ENCODE measurements at regions not wholly inside any gene's neighbourhood (a gene's known extent, or its start where the extent isn't known, plus 50 kb on each side); places are given as distances from the start of the nearest gene placed in this dataset.

DNA sequence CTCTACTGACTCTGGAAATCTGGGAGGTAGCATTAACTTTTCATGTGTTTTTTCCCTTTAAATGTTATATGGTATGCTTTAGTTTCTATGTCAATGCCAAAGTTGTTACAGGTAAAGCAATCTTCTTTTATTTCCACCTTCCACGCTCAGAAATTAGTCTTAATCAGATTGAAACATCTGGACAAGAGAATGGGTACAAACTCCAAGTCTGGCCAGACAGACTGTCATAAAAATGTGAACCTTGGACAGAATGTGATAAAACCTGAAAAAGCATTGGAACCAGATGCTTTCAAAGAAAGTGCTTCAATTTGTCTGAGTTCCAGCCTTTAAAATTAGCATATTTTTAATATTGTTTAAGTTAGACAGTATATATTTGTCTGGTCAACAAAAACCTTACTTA lies 110.7 kb upstream of the P2RY1 start:
- H4K20me1 ChIP-seq (replicated peaks; ENCODE audit: control insufficient read depth, insufficient read depth, low read length): no peaks in the 10 kb centered on the region
- TF ChIP-seq ZNF212 (CRISPR knock-in tag; IDR thresholded peaks at IDR 0.05) (no peak), POLR3G (IDR thresholded peaks at IDR 0.05; ENCODE audit: extremely low read depth, insufficient read length, insufficient replicate concordance) (no peak), YBX1 (IDR thresholded peaks at IDR 0.05) (no peak), POLR2G (IDR thresholded peaks at IDR 0.05; ENCODE audit: low read depth, low read length) (no peak), RFX7 (CRISPR knock-in tag; IDR thresholded peaks at IDR 0.05) (no peak), HNRNPUL1 (IDR thresholded peaks at IDR 0.05; ENCODE audit: low read length) (no peak), MEIS2 (IDR thresholded peaks at IDR 0.05; ENCODE audit: partially characterized antibody) (no peak), PHF21A (IDR thresholded peaks at IDR 0.05; ENCODE audit: borderline replicate concordance, low read depth) (no peak)
- TF ChIP-seq, protein P1, sequence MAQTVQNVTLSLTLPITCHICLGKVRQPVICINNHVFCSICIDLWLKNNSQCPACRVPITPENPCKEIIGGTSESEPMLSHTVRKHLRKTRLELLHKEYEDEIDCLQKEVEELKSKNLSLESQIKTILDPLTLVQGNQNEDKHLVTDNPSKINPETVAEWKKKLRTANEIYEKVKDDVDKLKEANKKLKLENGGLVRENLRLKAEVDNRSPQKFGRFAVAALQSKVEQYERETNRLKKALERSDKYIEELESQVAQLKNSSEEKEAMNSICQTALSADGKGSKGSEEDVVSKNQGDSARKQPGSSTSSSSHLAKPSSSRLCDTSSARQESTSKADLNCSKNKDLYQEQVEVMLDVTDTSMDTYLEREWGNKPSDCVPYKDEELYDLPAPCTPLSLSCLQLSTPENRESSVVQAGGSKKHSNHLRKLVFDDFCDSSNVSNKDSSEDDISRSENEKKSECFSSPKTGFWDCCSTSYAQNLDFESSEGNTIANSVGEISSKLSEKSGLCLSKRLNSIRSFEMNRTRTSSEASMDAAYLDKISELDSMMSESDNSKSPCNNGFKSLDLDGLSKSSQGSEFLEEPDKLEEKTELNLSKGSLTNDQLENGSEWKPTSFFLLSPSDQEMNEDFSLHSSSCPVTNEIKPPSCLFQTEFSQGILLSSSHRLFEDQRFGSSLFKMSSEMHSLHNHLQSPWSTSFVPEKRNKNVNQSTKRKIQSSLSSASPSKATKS (CRISPR knock-in tag; IDR thresholded peaks at IDR 0.05): no peak
- in situ Hi-C loops (cut with MboI) (no loop called here), intact Hi-C loops (cut with micrococcal nuclease) (no loop called here)
- 5% methylated on average over 1 of the region's 1 CpG for WGBS (ENCODE audit: insufficient coverage, low coverage, missing lambda C conversion rate)
- no peaks in the 10 kb centered on the region for H3K9me3 ChIP-seq (replicated peaks; ENCODE audit: control insufficient read depth, insufficient read depth, low read depth, low read length)
- H3K9me1 ChIP-seq (ENCODE audit: control insufficient read depth, insufficient read depth, low read length): no peaks in the 10 kb centered on the region
- no peaks in the 10 kb centered on the region for H3K4me1 ChIP-seq (replicated peaks in 1 of 2; ENCODE audit: control insufficient read depth in 2 of 2, insufficient read depth in 2 of 2, low read length in 2 of 2)
- no TSS peak for BruUV-seq (replicated peaks)
- ChIA-PET POLR2A (no interaction called here), CTCF (ENCODE audit: low intra/inter-chr PET ratio) (no interaction called here)
- no peak overlapping the region for H3K4me3 ChIP-seq
- H3K27me3 ChIP-seq (ENCODE audit: control insufficient read depth in 2 of 2, insufficient read depth in 2 of 2, low read length in 2 of 2): no peaks in the 10 kb centered on the region
- no peaks in the 10 kb centered on the region for H3K79me2 ChIP-seq (ENCODE audit: control insufficient read depth, insufficient read depth, low read length)
- ATAC-seq (no peak), DNase-seq (ENCODE audit: extremely low read depth in 1 of 4, low spot score in 3 of 4) (no peak), FAIRE-seq (no peak)
- H3K36me3 ChIP-seq (ENCODE audit: control insufficient read depth, insufficient read depth, low read length): no peaks in the 10 kb centered on the region
- no peak overlapping the region for H3K4me2 ChIP-seq (ENCODE audit: insufficient read depth, low read length)
- H3K9ac ChIP-seq (ENCODE audit: insufficient read depth in 1 of 2, low read depth in 2 of 2, low read length in 2 of 2): no peak overlapping the region
- no peak overlapping the region for H3K27ac ChIP-seq (ENCODE audit: extremely low read depth, low read depth, low read length)
- no peak overlapping the region for H2AFZ ChIP-seq (ENCODE audit: low read depth, low read length)

All from K562 (cell line).